Gastroesophageal sphincter (tissue), 3 donors: ENCODE measurements at regions not wholly inside any gene's neighbourhood (a gene's known extent, or its start where the extent isn't known, plus 50 kb on each side); places are given as distances from the start of the nearest gene placed in this dataset.

Source experiments
- POLR2A ChIP-seq, 2 donors: fragments of 450-650 bp; IDR thresholded peaks; one replicate each; pipeline ENCODE4 v1.6.1; 2017; ENCODE audit warnings: antibody characterized with exemption in 2 of 2, mild to moderate bottlenecking in 2 of 2, moderate library complexity in 1 of 2
- POLR2AphosphoS5 ChIP-seq: sonication (generic); formaldehyde crosslinking; IDR thresholded peaks from one replicate; pipeline ENCODE4 v1.6.1; 2017; ENCODE audit warnings: antibody characterized with exemption
- TF ChIP-seq, protein P1 (sequence below), 4 experiments: fragments of 200-600 bp in 2 of 4; fragments of 450-650 bp in 2 of 4; sonication (generic) in 1 of 4; IDR thresholded peaks; one replicate each; pipeline ENCODE4 v1.5.1; 2017 to 2019; ENCODE audit warnings: antibody characterized with exemption in 4 of 4, mild to moderate bottlenecking in 2 of 4, moderate library complexity in 2 of 4

DNA sequence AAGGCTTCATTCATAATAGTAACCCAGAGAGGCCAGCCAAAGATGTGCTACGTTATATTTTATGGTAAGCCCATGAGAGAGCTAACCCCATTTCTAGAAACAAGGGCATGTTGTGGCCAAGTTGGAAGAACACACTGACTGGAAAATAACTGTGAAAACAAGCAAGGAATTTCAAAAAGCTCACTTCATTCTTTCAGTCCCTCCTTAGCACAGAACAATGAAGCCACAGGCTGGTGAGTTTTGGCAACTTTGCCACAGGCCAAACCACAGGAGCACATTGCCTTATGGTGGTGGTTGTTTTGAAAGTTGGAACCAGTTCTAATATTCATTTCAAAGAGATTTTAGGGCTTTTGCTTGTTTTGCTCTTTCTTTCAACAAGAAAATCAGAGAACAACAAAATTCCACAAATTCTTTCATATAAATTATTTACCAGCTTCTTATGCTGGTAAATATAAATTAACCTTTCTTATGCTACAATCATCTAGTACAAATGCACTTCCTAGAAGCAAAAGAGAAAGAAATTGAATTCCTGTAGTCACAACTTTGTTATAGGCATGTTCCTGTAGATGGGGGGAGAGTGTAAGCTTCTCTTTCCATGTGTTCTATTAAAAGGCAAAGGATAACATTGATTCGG is 225.4 kb upstream of the RFX3 start:
- TF ChIP-seq, protein P1, sequence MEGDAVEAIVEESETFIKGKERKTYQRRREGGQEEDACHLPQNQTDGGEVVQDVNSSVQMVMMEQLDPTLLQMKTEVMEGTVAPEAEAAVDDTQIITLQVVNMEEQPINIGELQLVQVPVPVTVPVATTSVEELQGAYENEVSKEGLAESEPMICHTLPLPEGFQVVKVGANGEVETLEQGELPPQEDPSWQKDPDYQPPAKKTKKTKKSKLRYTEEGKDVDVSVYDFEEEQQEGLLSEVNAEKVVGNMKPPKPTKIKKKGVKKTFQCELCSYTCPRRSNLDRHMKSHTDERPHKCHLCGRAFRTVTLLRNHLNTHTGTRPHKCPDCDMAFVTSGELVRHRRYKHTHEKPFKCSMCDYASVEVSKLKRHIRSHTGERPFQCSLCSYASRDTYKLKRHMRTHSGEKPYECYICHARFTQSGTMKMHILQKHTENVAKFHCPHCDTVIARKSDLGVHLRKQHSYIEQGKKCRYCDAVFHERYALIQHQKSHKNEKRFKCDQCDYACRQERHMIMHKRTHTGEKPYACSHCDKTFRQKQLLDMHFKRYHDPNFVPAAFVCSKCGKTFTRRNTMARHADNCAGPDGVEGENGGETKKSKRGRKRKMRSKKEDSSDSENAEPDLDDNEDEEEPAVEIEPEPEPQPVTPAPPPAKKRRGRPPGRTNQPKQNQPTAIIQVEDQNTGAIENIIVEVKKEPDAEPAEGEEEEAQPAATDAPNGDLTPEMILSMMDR (IDR thresholded peaks at IDR 0.05) = no peak
- TF ChIP-seq POLR2A (IDR thresholded peaks at IDR 0.05) (no peak), POLR2AphosphoS5 (no peak)
